HG03558 (cell line): ENCODE measurements at regions not wholly inside any gene's neighbourhood (a gene's known extent, or its start where the extent isn't known, plus 50 kb on each side); places are given as distances from the start of the nearest gene placed in this dataset.
"Not testable (repeated sequence)": the region's sequence is repeated elsewhere in the genome, so short reads cannot be mapped to it uniquely, and the experiment has no call there.

ENCODE experiments used
- ATAC-seq: cut with Tn5 transposase; IDR thresholded peaks from one replicate; pipeline ENCODE4 v1.9.1; 2021; ENCODE audit warnings: moderate number of reproducible peaks; ENCODE audit not compliant: unreplicated experiment; ENCODE audit errors: extremely low read depth

GRCh38 chr12:92987362-92987761 is 58.3 kb upstream of the EEA1 start:
- ATAC-seq = no peak

- ATAC-seq = peak; percentile 71
Measured at GRCh38 chr12:92987846-92988621, 58.9 kb upstream of the EEA1 start.

GRCh38 chr12:92988622-92989130 is 59.6 kb upstream of the EEA1 start:
- no peak for ATAC-seq

- no peak for ATAC-seq
Measured at GRCh38 chr12:92989715-92990484, 60.8 kb upstream of the EEA1 start.

GRCh38 chr12:92991134-92991533 is 62.0 kb upstream of the EEA1 start:
- no peak for ATAC-seq

- no peak for ATAC-seq
Measured at GRCh38 chr12:92992041-92992440, 62.9 kb upstream of the EEA1 start.

GRCh38 chr12:92993259-92993658 is 64.2 kb upstream of the EEA1 start:
- ATAC-seq = no peak

- ATAC-seq = no peak
Measured at GRCh38 chr12:92995258-92995903, 66.3 kb upstream of the EEA1 start.

- ATAC-seq = no peak
Measured at GRCh38 chr12:93000026-93000425, 70.9 kb upstream of the EEA1 start.

GRCh38 chr12:93001407-93001806 is 72.3 kb upstream of the EEA1 start:
- ATAC-seq = no peak

GRCh38 chr12:93002293-93003054 is 73.4 kb upstream of the EEA1 start:
- no peak for ATAC-seq

- no peak for ATAC-seq
Measured at GRCh38 chr12:93003531-93004239, 74.6 kb upstream of the EEA1 start.

- no peak for ATAC-seq
Measured at GRCh38 chr12:93005928-93006392, 76.9 kb upstream of the EEA1 start.

GRCh38 chr12:93006471-93007208 is 77.5 kb upstream of the EEA1 start:
- no peak for ATAC-seq

GRCh38 chr12:93007544-93007943 is 78.4 kb upstream of the EEA1 start:
- ATAC-seq = no peak

- ATAC-seq = peak; percentile 83
Measured at GRCh38 chr12:93008044-93008778, 79.1 kb upstream of the EEA1 start.

GRCh38 chr12:93008880-93009279 is 79.8 kb upstream of the EEA1 start:
- ATAC-seq = not testable (repeated sequence)

GRCh38 chr12:93009533-93009932 is 80.4 kb upstream of the EEA1 start:
- no peak for ATAC-seq
